ENCODE measurements at regions not wholly inside any gene's neighbourhood (a gene's known extent, or its start where the extent isn't known, plus 50 kb on each side); places are given as distances from the start of the nearest gene placed in this dataset.
"Not testable (repeated sequence)": the region's sequence is repeated elsewhere in the genome, so short reads cannot be mapped to it uniquely, and the experiment has no call there.

- H3K36me3 Mint-ChIP-seq: no peaks in the 10 kb centered on the region
- H3K4me1 Mint-ChIP-seq (ENCODE audit: unreplicated experiment): no peaks in the 10 kb centered on the region
- H3K4me3 Mint-ChIP-seq: no peak overlapping the region
- H3K27me3 Mint-ChIP-seq: no peaks in the 10 kb centered on the region
- peaks cover 10% of the 10 kb centered on the region for H3K9me3 Mint-ChIP-seq
- no peak for DNase-seq (ENCODE audit: extremely low spot score, unreplicated experiment)
- H3K27ac Mint-ChIP-seq: no peak overlapping the region
- no peak for TF ChIP-seq CTCF (conservative IDR thresholded peaks at IDR 0.05)
These were observed 819.0 kb upstream of the GRM7 start for GRCh38 chr3:6041894-6042293.

- Mint-ChIP-seq H3K27me3 (no peaks in the 10 kb centered on the region), H3K4me3 (no peak overlapping the region), H3K4me1 (ENCODE audit: unreplicated experiment) (no peaks in the 10 kb centered on the region), H3K27ac (no peak overlapping the region), H3K36me3 (peaks cover 3% of the 10 kb centered on the region), H3K9me3 (peaks cover 4% of the 10 kb centered on the region)
- TF ChIP-seq CTCF (conservative IDR thresholded peaks at IDR 0.05): no peak
- no peak for DNase-seq (ENCODE audit: extremely low spot score, unreplicated experiment)
These were observed 813.9 kb upstream of the GRM7 start for GRCh38 chr3:6047016-6047415.

- H3K4me1 Mint-ChIP-seq (ENCODE audit: unreplicated experiment): no peaks in the 10 kb centered on the region
- no peak overlapping the region for H3K27ac Mint-ChIP-seq
- no peaks in the 10 kb centered on the region for H3K36me3 Mint-ChIP-seq
- no peaks in the 10 kb centered on the region for H3K9me3 Mint-ChIP-seq
- DNase-seq (ENCODE audit: extremely low spot score, unreplicated experiment): no peak
- no peak for TF ChIP-seq CTCF (conservative IDR thresholded peaks at IDR 0.05)
- H3K4me3 Mint-ChIP-seq: no peak overlapping the region
- H3K27me3 Mint-ChIP-seq: no peaks in the 10 kb centered on the region
These were observed 800.7 kb upstream of the GRM7 start for GRCh38 chr3:6060251-6060650.

GRCh38 chr3:6062261-6063187, 798.4 kb upstream of the GRM7 start:
- no peaks in the 10 kb centered on the region for H3K9me3 Mint-ChIP-seq
- H3K4me3 Mint-ChIP-seq: no peak overlapping the region
- H3K36me3 Mint-ChIP-seq: no peaks in the 10 kb centered on the region
- H3K4me1 Mint-ChIP-seq (ENCODE audit: unreplicated experiment): peaks cover 6% of the 10 kb centered on the region
- no peak for DNase-seq (ENCODE audit: extremely low spot score, unreplicated experiment)
- TF ChIP-seq CTCF (conservative IDR thresholded peaks at IDR 0.05): no peak
- H3K27me3 Mint-ChIP-seq: no peaks in the 10 kb centered on the region
- H3K27ac Mint-ChIP-seq: no peak overlapping the region

- Mint-ChIP-seq H3K9me3 (no peaks in the 10 kb centered on the region), H3K4me1 (ENCODE audit: unreplicated experiment) (peaks cover 6% of the 10 kb centered on the region), H3K4me3 (no peak overlapping the region), H3K27ac (no peak overlapping the region), H3K36me3 (no peaks in the 10 kb centered on the region), H3K27me3 (no peaks in the 10 kb centered on the region)
- no peak for TF ChIP-seq CTCF (conservative IDR thresholded peaks at IDR 0.05)
- no peak for DNase-seq (ENCODE audit: extremely low spot score, unreplicated experiment)
These were observed 794.5 kb upstream of the GRM7 start for GRCh38 chr3:6066397-6066796.

GRCh38 chr3:6066868-6067578, 793.9 kb upstream of the GRM7 start:
- not testable (repeated sequence) for H3K27me3 Mint-ChIP-seq; H3K36me3 Mint-ChIP-seq; DNase-seq (ENCODE audit: extremely low spot score, unreplicated experiment); H3K4me1 Mint-ChIP-seq (ENCODE audit: unreplicated experiment); H3K9me3 Mint-ChIP-seq
- Mint-ChIP-seq H3K27ac (peak overlapping the region; percentile 10), H3K4me3 (peak overlapping the region; percentile 63)
